Nephron progenitor cell (in vitro differentiated cells): ENCODE measurements at regions not wholly inside any gene's neighbourhood (a gene's known extent, or its start where the extent isn't known, plus 50 kb on each side); places are given as distances from the start of the nearest gene placed in this dataset.
"Not testable (repeated sequence)": the region's sequence is repeated elsewhere in the genome, so short reads cannot be mapped to it uniquely, and the experiment has no call there.

Experiments
- DNase-seq: peaks from one replicate; pipeline ENCODE4 v3.0.0; 2021
- H3K27ac Mint-ChIP-seq: 2 replicates; pipeline ENCODE4 v1.8.0; 2021; ENCODE audit warnings: mild to moderate bottlenecking, moderate library complexity, mixed read lengths
- H3K27me3 Mint-ChIP-seq: 2 replicates; pipeline ENCODE4 v1.8.0; 2021; ENCODE audit warnings: mild to moderate bottlenecking, low read depth, mixed read lengths; ENCODE audit not compliant: poor library complexity
- H3K36me3 Mint-ChIP-seq: 2 replicates; pipeline ENCODE4 v1.8.0; 2021; ENCODE audit warnings: low read depth, mixed read lengths
- H3K4me1 Mint-ChIP-seq: 2 replicates; pipeline ENCODE4 v1.8.0; 2021; ENCODE audit warnings: mixed read lengths
- H3K4me3 Mint-ChIP-seq: 2 replicates; pipeline ENCODE4 v1.8.0; 2021; ENCODE audit warnings: mild to moderate bottlenecking, moderate library complexity, mixed read lengths
- H3K9me3 Mint-ChIP-seq: 2 replicates; pipeline ENCODE4 v1.8.0; 2021; ENCODE audit warnings: mild to moderate bottlenecking, moderate library complexity, mixed read lengths
- TF ChIP-seq, protein P1 (sequence below): fragments of 200-600 bp; sonication (generic); IDR thresholded peaks from 2 replicates; pipeline ENCODE4 v1.5.0; 2021; ENCODE audit warnings: antibody characterized with exemption

- no peaks in the 10 kb centered on the region for H3K4me1 Mint-ChIP-seq
Observed at GRCh38 chr21:14824126-14824525, 240.7 kb downstream of the NRIP1 start.

GRCh38 chr21:14817311-14817710 is 247.5 kb downstream of the NRIP1 start:
- TF ChIP-seq, protein P1, sequence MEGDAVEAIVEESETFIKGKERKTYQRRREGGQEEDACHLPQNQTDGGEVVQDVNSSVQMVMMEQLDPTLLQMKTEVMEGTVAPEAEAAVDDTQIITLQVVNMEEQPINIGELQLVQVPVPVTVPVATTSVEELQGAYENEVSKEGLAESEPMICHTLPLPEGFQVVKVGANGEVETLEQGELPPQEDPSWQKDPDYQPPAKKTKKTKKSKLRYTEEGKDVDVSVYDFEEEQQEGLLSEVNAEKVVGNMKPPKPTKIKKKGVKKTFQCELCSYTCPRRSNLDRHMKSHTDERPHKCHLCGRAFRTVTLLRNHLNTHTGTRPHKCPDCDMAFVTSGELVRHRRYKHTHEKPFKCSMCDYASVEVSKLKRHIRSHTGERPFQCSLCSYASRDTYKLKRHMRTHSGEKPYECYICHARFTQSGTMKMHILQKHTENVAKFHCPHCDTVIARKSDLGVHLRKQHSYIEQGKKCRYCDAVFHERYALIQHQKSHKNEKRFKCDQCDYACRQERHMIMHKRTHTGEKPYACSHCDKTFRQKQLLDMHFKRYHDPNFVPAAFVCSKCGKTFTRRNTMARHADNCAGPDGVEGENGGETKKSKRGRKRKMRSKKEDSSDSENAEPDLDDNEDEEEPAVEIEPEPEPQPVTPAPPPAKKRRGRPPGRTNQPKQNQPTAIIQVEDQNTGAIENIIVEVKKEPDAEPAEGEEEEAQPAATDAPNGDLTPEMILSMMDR = no peak
- DNase-seq = no peak
- H3K4me1 Mint-ChIP-seq = no peaks in the 10 kb centered on the region
- no peak overlapping the region for H3K4me3 Mint-ChIP-seq
- no peaks in the 10 kb centered on the region for H3K27me3 Mint-ChIP-seq
- peaks cover 5% of the 10 kb centered on the region for H3K9me3 Mint-ChIP-seq
- H3K27ac Mint-ChIP-seq = no peak overlapping the region
- H3K36me3 Mint-ChIP-seq = no peaks in the 10 kb centered on the region

More at GRCh38 chr21:14824126-14824525, 240.7 kb downstream of the NRIP1 start:
- H3K36me3 Mint-ChIP-seq = no peaks in the 10 kb centered on the region
- TF ChIP-seq, protein P1 = no peak
- no peaks in the 10 kb centered on the region for H3K9me3 Mint-ChIP-seq
- DNase-seq = no peak
- no peak overlapping the region for H3K27ac Mint-ChIP-seq
- no peaks in the 10 kb centered on the region for H3K27me3 Mint-ChIP-seq
- no peak overlapping the region for H3K4me3 Mint-ChIP-seq

- peaks cover 7% of the 10 kb centered on the region for H3K36me3 Mint-ChIP-seq
- DNase-seq = no peak
- no peak overlapping the region for H3K4me3 Mint-ChIP-seq
- H3K27ac Mint-ChIP-seq = no peak overlapping the region
- H3K9me3 Mint-ChIP-seq = peaks cover 23% of the 10 kb centered on the region
- TF ChIP-seq, protein P1 = no peak
- no peaks in the 10 kb centered on the region for H3K4me1 Mint-ChIP-seq
- H3K27me3 Mint-ChIP-seq = no peaks in the 10 kb centered on the region
Observed at GRCh38 chr21:14814991-14815390, 249.8 kb downstream of the NRIP1 start.

DNA sequence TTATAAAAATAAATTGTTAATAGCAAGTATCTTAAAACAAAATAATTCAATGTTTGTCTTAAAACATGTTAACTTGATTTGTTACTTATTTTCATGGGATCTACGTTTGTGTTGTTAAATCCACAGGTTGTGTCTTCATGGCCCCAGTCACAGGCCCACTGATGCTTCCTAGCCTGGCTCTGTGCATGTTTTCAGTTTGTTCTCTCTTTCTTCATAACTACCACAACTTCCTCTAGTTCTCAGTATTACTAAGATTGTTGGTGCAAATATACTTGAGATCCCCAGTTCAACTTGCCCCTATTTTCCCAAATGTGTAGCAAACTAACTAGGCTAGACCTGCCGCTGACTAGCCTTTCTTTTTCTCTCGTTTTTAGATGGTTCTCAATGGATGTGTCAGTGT is 250.5 kb downstream of the NRIP1 start:
- H3K4me3 Mint-ChIP-seq = no peak overlapping the region
- H3K9me3 Mint-ChIP-seq = peaks cover 23% of the 10 kb centered on the region
- no peak for DNase-seq
- TF ChIP-seq, protein P1 = no peak
- no peak overlapping the region for H3K27ac Mint-ChIP-seq
- H3K4me1 Mint-ChIP-seq = no peaks in the 10 kb centered on the region
- H3K27me3 Mint-ChIP-seq = no peaks in the 10 kb centered on the region
- peaks cover 7% of the 10 kb centered on the region for H3K36me3 Mint-ChIP-seq

- H3K9me3 Mint-ChIP-seq = peaks cover 61% of the 10 kb centered on the region
- H3K27ac Mint-ChIP-seq, H3K27me3 Mint-ChIP-seq, H3K4me1 Mint-ChIP-seq, H3K4me3 Mint-ChIP-seq, H3K36me3 Mint-ChIP-seq, DNase-seq: not testable (repeated sequence)
Observed at GRCh38 chr21:14804170-14804569, 258.1 kb upstream of the SAMSN1 start.

DNA sequence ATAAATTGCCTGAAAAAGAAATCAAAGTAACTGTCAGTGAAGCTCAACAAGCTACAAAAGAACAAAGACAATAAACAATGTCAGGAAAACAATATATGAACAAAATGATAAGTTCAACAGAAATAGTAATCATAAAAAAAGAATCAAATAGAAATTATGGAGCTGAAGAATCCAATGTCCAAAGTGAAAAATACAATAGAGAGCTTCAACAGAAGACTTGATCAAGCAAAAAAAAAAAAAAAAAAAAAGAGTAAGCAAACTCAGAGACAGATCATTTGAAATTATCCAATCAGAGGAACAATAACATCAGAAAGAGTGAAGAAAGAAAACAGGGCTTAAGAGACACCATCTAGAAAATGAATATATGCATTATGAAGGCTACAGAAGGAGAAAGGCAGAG is 251.4 kb upstream of the SAMSN1 start:
- TF ChIP-seq, protein P1 = no peak
- Mint-ChIP-seq H3K27me3 (no peaks in the 10 kb centered on the region), H3K4me3 (no peak overlapping the region), H3K9me3 (peaks cover 52% of the 10 kb centered on the region), H3K36me3 (peaks cover 7% of the 10 kb centered on the region), H3K27ac (no peak overlapping the region), H3K4me1 (no peaks in the 10 kb centered on the region)
- DNase-seq = no peak
